GM12865 (cell line): ENCODE measurements at regions not wholly inside any gene's neighbourhood (a gene's known extent, or its start where the extent isn't known, plus 50 kb on each side); places are given as distances from the start of the nearest gene placed in this dataset.
"Not testable (repeated sequence)": the region's sequence is repeated elsewhere in the genome, so short reads cannot be mapped to it uniquely, and the experiment has no call there.

Experiments
- DNase-seq: peaks from one replicate; pipeline ENCODE4 v3.0.0; 2010; ENCODE audit warnings: low read depth
- H3K4me3 ChIP-seq: 2 replicates; pipeline ENCODE4 v1.5.1; 2011; ENCODE audit warnings: mild to moderate bottlenecking, low read depth, low read length, control low read depth
- TF ChIP-seq, protein P1 (sequence below): IDR thresholded peaks from 2 replicates; pipeline ENCODE4 v1.5.1; 2011; ENCODE audit warnings: low read length, control low read depth, low read depth, inconsistent platforms; ENCODE audit not compliant: insufficient read depth; ENCODE audit errors: missing control alignments

DNA sequence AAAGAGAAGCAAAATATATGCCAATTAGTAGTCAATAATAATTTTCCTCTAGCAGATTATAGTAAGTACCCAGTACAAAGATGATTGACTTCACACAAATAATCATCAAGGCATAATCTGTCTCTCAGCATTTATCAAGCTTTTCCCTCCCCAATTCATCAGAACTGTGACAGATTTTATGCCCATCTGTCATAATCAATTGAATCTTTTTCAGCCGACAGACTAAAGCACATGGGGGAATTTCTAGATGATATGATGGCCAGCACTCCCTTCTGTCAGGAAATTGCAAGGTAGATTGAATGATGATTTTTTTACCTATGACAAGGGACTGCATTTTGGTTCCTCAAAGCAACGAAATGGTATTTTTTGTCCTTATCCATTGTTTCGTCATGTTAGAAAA lies 227.1 kb upstream of the CYLC2 start:
- TF ChIP-seq, protein P1, sequence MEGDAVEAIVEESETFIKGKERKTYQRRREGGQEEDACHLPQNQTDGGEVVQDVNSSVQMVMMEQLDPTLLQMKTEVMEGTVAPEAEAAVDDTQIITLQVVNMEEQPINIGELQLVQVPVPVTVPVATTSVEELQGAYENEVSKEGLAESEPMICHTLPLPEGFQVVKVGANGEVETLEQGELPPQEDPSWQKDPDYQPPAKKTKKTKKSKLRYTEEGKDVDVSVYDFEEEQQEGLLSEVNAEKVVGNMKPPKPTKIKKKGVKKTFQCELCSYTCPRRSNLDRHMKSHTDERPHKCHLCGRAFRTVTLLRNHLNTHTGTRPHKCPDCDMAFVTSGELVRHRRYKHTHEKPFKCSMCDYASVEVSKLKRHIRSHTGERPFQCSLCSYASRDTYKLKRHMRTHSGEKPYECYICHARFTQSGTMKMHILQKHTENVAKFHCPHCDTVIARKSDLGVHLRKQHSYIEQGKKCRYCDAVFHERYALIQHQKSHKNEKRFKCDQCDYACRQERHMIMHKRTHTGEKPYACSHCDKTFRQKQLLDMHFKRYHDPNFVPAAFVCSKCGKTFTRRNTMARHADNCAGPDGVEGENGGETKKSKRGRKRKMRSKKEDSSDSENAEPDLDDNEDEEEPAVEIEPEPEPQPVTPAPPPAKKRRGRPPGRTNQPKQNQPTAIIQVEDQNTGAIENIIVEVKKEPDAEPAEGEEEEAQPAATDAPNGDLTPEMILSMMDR, result no peak
- no peak for DNase-seq
- H3K4me3 ChIP-seq, result no peak overlapping the region

DNA sequence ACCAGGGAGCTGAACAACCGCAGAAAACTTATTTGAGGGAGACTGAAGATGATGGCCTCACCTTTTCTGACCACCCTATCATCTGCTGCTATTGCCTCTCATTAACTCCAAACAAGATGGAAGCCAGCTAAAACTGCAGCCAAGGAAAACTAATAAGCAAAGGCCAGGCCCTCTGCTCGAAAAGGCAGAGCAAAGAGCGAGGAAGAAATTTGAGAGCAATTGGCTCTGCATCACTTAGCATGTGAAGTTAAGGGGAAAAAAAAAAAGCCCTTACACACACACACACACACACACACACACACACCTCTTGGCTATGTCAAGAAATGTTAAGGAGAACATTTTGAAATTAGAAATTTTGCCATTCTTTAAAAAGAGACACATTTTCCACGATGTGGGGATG lies 228.1 kb upstream of the CYLC2 start:
- DNase-seq, result no peak
- H3K4me3 ChIP-seq, result no peak overlapping the region
- TF ChIP-seq, protein P1, result no peak

DNA sequence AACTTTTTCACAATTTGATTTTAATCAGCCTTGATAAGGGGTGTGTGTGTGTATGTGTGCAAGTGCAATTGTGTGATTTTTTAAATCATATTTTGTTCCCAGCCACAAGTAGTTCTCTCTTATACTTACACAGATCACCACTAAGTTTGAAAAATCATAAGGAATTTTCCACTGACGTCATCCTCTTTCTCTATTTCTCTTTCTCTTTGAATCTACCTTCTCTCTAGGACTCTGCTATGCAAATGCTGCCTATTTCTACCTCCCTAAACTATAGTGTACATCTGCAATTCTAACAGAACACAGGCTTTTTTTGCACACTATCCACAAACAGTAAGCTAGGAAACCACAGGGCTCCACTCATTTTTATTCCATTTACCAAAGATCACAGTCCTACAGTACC lies 254.6 kb upstream of the CYLC2 start:
- no peak overlapping the region for H3K4me3 ChIP-seq
- no peak for DNase-seq
- TF ChIP-seq, protein P1, result no peak

DNA sequence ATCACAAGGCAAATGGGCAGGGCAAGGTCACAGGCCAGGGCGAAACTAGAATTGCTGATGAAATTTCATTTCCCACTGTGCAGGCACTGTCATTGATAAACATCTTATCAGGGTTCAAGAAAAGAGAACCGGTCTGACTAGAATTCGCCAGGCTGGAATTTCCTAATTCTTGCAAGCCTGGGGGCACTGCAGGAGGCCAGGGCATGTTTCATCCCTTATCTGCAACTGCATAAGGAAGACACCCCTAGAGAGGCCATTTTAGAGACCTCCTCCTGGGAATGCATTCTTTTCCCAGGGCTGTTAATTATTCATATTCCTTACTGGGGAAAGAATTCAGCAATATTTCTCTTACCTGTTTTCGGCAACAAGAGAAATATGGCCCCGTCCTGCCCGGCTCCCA lies 266.2 kb upstream of the CYLC2 start:
- TF ChIP-seq, protein P1, result no peak
- no peak overlapping the region for H3K4me3 ChIP-seq

DNA sequence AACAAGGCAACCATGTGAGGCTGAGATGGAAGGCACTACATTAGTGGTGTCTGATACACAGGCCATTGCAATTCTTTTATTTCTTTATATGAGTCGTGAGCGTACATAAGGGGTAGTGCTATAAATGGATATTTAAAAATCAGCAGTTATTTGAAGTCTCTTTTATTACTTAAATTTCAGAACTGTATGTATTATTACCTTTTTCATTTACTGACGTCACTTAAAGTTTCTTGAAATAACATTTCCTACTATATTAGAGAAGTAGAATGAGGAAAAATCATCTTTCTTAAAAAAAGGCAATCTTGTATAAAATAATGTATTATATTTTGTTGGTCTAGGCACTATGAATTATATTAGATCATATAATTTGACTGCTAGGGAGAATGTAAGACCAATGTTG lies 280.9 kb upstream of the CYLC2 start:
- H3K4me3 ChIP-seq, result no peak overlapping the region
- DNase-seq, result no peak
- TF ChIP-seq, protein P1, result no peak

More for the DNA sequence above, 266.2 kb upstream of the CYLC2 start:
- no peak for DNase-seq

DNA sequence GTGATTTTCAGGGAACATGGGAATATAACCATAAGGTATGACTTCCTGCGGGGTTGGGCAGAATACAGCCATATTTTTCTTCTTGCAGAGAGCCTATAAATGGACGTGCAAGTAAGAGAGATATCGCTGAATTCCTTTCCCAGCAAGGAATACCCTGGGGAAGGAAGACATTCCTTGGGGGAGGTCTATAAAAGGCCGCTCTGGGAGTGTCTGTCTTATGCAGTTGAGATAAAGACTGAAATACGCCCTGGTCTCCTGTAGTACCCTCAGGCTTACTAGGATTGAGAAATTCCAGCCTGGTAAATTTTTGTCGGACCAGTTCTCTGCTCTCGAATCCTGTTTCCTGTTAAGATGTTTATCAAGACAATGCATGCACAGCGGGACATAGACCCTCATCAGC lies 282.2 kb upstream of the CYLC2 start:
- DNase-seq, H3K4me3 ChIP-seq: not testable (repeated sequence)

DNA sequence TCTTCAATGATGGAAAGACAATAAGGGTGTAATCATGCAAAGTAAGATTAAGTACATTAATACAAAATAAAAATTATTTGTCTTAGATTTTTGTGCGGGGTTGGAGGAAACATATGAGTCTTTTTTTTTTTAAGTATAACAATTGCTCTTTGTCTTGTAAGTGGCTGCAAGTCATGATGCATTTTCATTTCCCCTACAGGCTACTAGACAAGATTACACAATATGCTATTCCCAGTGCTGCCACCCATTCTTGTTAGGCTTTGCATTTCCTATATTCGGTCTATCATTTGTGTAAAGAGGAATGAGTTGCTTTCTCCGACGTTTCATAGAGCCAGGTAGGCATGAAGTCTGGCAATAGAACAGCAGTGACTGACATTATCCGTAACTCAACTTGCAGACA lies 294.2 kb upstream of the CYLC2 start:
- H3K4me3 ChIP-seq, result no peak overlapping the region
- TF ChIP-seq, protein P1, result no peak
- DNase-seq, result no peak
